ENCODE measurements at regions not wholly inside any gene's neighbourhood (a gene's known extent, or its start where the extent isn't known, plus 50 kb on each side); places are given as distances from the start of the nearest gene placed in this dataset.

DNA sequence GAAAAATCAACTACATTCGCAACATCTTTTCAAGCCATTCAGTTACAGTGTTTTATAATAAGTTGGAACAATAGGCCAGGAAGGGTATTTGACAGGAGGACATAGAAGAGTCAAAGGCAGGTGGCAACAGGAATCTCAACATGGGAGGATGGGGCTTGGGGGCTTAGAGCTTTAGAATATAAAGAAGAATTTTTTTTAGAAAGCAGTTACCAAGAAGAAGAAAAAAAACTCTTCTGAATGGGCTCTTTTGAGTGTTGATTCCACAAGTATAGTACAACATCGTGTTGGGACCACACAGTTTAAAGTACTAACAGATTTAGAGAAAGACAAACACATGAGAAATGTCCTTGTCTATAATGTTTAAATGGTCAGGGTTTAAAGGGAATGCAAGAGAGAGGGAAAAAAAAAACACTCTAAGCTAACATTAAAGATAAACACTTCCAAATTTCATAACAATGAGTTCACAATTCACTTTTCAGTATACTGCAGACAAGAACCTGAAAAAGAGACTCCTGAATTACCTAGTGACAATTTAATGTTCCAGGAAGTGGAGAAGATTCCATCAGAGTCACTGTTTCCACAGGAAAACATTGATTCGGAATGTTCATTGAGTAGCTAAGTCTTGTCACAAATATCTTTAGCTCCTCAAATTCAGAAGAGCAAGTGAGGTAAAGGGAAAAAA lies 282.3 kb downstream of the DEPDC1B start:
- H2BK120ac ChIP-seq (ENCODE audit: low read depth, low read length, poor library complexity, severe bottlenecking): no peak overlapping the region
- no peak for DNase-seq
- H2BK15ac ChIP-seq (ENCODE audit: low read depth, low read length): no peak overlapping the region
- no peaks in the 10 kb centered on the region for H3K79me1 ChIP-seq (ENCODE audit: insufficient read depth, low read depth, low read length, poor library complexity, severe bottlenecking)
- H3K36me3 Mint-ChIP-seq (ENCODE audit: insufficient read depth in 1 of 3, low read depth in 3 of 3): peaks cover 0 to 10% (median 9%) of the 10 kb centered on the region in 3 experiments; a peak in 4 of 7 replicates
- H4K5ac ChIP-seq (ENCODE audit: insufficient read length, low read depth, low read length): no peak overlapping the region
- H3K79me2 ChIP-seq (ENCODE audit: insufficient read depth, low read length): no peaks in the 10 kb centered on the region
- no peak for TF ChIP-seq CTCF (conservative IDR thresholded peaks at IDR 0.05)
- no peaks in the 10 kb centered on the region for H3K4me1 Mint-ChIP-seq
- no peak overlapping the region for H3K4me3 Mint-ChIP-seq
- no peaks in the 10 kb centered on the region for H3K4me1 ChIP-seq (ENCODE audit: insufficient read depth, low read length)
- no peak overlapping the region for H3K56ac ChIP-seq (ENCODE audit: insufficient read length, low read depth, low read length)
- H3K27ac ChIP-seq (ENCODE audit: insufficient read length, low read depth, low read length): no peak overlapping the region
- no peak overlapping the region for H3K18ac ChIP-seq (ENCODE audit: insufficient read length, low read depth, low read length)
- H3K4ac ChIP-seq (ENCODE audit: low read depth, low read length): no peak overlapping the region
- H4K91ac ChIP-seq (ENCODE audit: insufficient read length, low read depth, low read length): no peak overlapping the region
- no peak overlapping the region for H2AK5ac ChIP-seq (ENCODE audit: insufficient read length, low read length)
- H2BK20ac ChIP-seq (ENCODE audit: low read depth, low read length, poor library complexity, severe bottlenecking): no peak overlapping the region
- H2BK5ac ChIP-seq (ENCODE audit: insufficient read length, low read length): no peak overlapping the region
- no peak overlapping the region for H2BK12ac ChIP-seq (ENCODE audit: insufficient read length, low read depth, low read length)
- no peaks in the 10 kb centered on the region for H3K9me3 ChIP-seq (ENCODE audit: control insufficient read depth, low read depth, low read length)
- no peak overlapping the region for H3K4me2 ChIP-seq (ENCODE audit: insufficient read depth, insufficient read length, low read length)
- H3K27ac Mint-ChIP-seq: no peak overlapping the region
- H3K23me2 ChIP-seq (ENCODE audit: insufficient read length, low read depth, low read length, poor library complexity, severe bottlenecking): no peaks in the 10 kb centered on the region
- H3T11ph ChIP-seq (ENCODE audit: low read length): no peak overlapping the region
- no peak overlapping the region for H3K23ac ChIP-seq (ENCODE audit: insufficient read length, low read depth, low read length)
- no peak overlapping the region for H2AFZ ChIP-seq (ENCODE audit: low read length)
- H4K8ac ChIP-seq (replicated peaks; ENCODE audit: insufficient read length, low read depth, low read length): no peak overlapping the region
- H3K27me3 Mint-ChIP-seq (ENCODE audit: low read depth): no peaks in the 10 kb centered on the region
- peaks cover 4 to 13% of the 10 kb centered on the region in 2 experiments; a peak in 3 of 5 replicates for H3K9me3 Mint-ChIP-seq
- H3K14ac ChIP-seq (ENCODE audit: insufficient read depth, low read length): no peak overlapping the region
- no peaks in the 10 kb centered on the region for H3K27me3 ChIP-seq (ENCODE audit: insufficient read depth, low read length)
- H4K20me1 ChIP-seq (ENCODE audit: control insufficient read depth, insufficient read depth, insufficient read length): no peaks in the 10 kb centered on the region
- H3K9ac ChIP-seq (ENCODE audit: extremely low read depth, insufficient read length, low read length): no peak overlapping the region
- WGBS (ENCODE audit: extremely low coverage, insufficient read length, low lambda C conversion rate): no CpG with 5 or more reads among the region's 3 CpGs

Measured in H9 (cell line).